ENCODE measurements at regions not wholly inside any gene's neighbourhood (a gene's known extent, or its start where the extent isn't known, plus 50 kb on each side); places are given as distances from the start of the nearest gene placed in this dataset.

DNA sequence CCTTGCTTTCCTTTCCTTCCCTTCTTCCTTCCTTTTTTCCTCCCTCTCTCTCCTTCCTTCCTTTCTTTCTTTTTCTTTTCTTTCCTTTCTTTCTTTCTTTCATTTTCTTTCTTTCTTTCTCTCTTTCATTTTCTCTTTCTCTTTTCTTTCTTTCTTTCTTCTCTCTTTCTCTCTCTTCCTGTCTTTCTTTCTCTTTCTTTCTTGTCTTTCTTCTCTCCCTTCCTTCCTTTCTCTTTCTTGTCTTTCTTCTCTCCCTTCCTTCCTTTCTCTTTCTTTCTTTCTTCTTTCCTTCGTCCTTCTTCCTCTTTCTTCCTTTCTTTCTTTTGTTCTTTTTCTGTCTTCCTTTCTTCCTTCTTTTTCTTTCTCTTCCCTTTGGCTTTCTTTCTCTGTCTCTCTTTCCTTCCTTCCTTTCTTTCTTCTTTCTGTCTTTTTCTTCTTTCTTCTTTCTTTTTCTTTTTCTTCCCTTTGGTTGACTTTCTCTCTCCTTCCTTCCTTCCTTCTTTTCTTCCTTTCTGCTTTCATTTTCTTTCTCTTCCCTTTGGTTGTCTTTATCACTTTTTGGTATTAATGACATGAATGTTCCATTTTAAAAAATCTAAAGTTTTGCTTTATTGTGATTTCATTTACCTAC lies 496.4 kb upstream of the CBLB start:
- DNase-seq (ENCODE audit: low spot score in 2 of 2), result no peak
- FAIRE-seq, result no peak

DNA sequence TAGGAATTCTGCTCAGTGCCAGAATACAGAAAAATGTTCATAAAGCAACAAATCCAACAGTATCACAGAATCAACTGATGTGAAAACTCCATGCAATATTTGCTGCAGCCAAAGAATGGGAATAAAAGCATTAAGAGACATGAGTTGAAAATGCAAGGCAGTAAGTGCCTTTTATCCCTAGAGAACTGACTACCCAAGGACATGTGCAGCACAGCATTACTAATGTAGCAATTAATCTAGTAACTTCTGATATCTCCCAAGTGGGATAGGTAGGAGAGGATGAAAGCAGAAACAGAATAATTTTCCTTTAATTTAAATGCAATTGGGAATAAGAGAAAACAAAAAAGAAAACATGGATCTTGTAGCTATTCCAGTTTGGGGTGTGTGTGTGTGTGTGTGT lies 497.5 kb upstream of the CBLB start:
- FAIRE-seq, result no peak
- no peak for DNase-seq (ENCODE audit: low spot score in 2 of 2)

DNA sequence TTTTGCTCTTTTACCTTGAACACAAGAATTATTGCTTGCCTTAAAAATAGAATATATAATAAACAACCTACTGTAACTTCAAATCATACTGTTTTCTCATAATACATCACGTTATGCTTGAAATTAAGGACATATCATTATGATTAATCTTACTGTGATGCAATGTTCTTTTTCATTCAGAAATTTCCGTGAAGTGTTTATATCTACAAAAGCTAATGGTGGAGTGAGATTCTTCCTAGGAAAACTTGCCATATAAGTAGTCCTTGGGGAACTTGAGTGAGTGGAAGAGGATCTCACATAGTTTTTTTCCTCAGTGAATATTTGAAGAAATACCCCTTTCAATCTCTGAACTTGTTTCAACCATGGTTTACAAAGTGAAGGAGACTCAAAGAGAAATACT lies 498.7 kb upstream of the CBLB start:
- FAIRE-seq, result no peak
- no peak for DNase-seq (ENCODE audit: low spot score in 2 of 2)

DNA sequence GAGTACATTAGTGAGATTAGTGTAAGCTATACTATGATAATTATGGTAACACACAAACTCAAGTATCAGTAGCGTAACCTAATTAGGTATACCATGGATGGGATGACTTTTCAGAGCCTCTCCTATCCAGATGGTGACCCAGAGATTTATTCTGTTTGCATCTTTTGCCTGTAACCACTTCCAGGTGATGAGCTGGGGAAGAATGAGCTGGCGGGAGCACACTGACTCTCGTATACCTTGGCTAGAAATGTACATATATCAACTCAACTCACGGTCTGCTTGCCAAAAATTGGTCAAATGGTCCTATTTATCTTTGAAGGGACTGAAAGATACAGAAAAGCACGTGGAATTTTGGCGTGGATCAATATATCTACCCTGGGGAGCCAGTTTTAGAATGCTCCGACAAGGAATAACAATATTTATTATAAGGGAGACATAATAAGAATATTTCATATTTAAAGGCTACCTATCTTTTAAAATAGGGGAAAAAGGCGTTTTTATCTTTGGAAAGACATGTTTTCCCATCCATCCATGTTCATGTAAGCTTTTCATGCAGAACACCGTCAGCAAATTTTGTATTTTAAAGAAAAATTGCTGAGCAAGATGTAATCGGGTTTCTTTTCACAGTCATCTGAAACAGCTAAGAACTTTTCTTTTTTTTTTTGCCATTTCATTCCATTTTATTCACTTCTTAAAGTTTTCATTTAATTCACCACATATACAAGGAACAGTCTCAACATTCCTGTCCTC lies 502.6 kb upstream of the CBLB start:
- DNase-seq (ENCODE audit: low spot score in 2 of 2), result no peak
- no peak for FAIRE-seq

DNA sequence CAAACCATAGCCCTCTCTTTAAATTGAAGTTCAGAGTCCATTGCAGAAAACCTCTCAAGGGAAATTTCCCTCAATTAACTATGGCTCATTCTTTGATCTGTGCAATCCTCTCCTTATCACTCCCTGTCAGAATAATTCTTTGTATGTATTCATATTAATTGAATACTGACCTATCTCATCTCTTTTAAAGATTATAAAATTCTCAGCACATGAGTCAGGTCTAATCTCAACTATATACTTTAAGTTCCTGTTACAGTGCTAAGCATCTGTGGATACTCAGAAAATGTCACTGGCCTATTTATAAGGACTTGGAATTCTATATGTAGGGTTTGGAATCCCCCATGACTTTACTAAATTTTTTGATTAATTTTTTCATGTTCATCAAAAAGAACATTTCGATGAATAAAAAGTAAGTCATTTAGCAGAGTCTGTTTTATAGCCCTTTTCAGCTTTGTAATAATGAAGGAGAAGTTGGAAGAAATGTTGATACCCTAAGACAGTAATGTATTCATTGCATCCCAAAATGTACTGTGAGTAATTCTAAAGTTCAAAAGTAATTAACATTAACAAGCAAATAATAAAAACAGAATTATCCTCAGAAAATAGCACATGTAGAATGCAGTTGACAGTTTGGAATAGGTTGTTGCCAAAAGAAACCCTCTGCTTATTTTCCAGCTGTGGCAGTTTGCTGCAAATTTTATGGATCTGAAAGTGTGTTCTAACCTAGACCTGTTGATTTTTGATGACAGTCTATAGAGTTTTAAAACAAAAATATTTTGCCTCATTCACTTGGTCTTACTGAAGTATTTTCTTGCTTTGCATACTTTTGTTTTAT lies 503.4 kb upstream of the CBLB start:
- no peak for FAIRE-seq
- DNase-seq (ENCODE audit: low spot score in 2 of 2), result no peak

DNA sequence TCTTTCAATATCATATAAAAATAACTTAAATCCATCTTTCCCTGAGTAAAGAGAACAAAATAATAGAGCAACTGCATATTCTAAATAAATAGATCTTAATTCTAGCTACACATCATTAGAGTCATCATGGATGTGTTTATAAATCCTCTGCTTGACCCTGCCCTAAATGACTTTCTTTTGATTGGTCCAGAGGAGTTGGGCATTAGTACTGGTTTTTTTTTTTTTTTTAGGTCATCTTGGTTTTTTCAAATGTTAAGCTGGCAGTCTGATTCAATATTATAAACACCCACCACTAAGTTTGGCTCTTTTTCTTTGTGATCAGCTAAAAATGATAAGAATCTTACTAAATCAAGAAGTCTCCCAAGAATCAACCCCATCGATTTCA lies 504.0 kb upstream of the CBLB start:
- no peak for FAIRE-seq
- DNase-seq (ENCODE audit: low spot score in 2 of 2), result no peak

DNA sequence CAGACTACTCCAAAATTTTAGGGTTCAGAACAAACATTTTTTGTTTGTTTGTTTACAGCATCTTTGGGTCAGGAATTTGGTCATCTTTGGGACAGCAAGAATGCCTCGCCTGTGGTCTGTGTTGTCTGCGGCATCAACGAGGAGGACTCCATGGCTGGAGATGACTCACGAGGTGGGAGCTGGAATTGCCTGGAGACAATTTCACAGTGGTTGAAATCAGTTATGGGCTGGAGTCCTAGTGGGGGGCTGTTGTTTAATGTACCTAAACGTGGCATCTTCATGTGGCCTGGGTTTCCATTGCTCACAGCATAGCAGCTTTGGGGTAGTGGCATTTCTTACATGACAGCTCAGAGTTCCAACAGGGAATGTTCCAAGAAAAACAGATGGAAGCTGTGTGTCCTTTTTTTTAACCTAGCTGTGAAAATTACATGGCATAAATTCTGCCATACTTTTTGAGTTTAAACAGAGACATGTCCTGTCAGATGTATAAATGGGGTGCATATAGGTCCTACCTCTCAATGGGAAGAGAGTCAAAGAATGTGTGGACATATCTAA lies 507.3 kb upstream of the CBLB start:
- FAIRE-seq, result no peak
- DNase-seq (ENCODE audit: low spot score in 2 of 2), result no peak

DNA sequence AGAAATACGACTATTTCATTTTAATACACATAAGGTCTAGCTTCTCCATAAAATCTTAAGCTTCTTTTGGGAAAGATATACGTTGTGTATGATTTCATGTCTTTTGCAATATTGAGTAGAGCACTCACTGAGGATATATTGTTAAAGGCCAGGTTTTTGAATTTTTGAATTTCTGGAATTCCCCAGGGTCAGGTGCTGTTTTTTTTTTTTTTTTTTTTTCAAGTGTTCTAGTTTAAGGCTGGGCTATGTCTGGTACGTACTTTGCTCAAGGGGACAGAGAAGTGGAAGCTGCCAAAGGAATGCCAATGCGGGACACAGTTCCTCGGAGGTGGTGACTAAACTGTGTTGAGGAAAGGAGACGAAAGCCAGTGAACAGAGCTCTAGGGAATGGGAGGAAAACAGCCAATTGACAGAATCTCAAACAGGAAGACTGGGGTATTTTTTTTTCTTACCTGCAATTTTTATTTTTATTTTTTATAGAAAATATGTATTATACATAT lies 510.5 kb upstream of the CBLB start:
- DNase-seq (ENCODE audit: low spot score in 2 of 2) (no peak), FAIRE-seq (no peak)

DNA sequence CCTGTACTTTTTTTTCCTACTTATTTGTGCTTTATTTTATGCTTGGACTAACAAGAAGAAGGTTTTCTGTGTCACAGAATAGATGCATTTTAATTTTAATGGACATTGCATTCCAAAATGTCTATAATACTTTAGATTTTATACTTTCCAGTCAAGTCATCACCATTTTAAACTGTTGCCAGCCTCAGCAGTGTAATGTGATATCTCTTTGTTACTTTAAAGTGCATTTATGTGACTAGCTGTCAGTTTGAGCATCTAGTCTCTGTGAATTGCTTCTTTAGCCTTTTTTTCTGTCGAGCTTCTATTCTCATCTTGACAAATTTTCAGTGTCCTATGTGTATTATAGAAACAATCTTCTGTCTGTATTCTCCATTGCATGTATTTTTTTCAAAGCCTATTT lies 511.4 kb upstream of the CBLB start:
- FAIRE-seq, result no peak
- DNase-seq (ENCODE audit: low spot score in 2 of 2), result no peak

DNA sequence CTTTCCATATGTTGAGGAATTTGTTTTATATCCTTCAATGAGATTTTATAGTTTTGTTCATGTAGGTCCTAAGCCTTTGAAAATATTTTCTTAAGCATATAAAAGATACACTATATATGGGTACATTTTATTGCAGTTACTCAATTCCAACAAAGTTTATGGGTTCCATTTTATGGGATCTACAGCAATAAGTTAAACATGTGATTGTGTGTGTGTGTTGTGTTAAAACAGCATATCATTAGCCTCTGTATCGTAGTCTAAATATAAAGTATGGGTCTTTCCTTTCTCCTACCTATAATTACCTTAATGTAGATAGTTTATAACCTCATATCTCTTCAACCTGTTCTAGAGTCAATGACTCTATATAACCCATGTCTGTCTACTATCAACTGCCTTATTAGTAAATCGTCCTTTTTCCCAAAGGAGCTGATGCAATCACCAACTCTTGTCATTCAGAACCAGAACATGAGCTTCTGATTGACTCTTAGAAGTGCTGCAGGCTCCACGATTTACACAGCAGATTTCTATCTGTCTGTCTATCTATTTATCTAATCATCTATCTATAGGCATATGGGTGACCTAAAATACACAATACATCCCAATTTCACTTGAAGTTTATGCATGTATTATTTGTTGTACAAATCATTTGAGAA lies 512.6 kb upstream of the CBLB start:
- no peak for DNase-seq (ENCODE audit: low spot score in 2 of 2)
- no peak for FAIRE-seq

DNA sequence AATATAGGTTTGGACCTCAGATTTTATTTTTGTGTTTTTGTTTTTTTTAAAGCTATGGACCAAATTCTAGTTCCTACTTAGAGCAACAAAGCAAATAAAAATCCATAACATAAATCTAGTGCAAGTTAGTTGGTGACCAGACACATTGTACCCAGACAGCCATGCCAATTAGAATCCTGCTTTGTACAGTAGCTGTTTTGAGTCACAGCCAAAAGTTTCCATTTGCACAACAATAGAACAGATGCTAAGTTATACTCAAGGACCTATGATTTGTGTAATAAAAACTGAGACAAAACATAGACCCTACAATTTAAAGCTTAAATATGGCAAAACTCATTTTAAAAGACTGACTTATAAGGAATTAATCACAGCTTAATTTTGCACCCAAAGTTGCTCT lies 513.1 kb upstream of the CBLB start:
- DNase-seq (ENCODE audit: low spot score in 2 of 2), result no peak
- FAIRE-seq, result no peak

DNA sequence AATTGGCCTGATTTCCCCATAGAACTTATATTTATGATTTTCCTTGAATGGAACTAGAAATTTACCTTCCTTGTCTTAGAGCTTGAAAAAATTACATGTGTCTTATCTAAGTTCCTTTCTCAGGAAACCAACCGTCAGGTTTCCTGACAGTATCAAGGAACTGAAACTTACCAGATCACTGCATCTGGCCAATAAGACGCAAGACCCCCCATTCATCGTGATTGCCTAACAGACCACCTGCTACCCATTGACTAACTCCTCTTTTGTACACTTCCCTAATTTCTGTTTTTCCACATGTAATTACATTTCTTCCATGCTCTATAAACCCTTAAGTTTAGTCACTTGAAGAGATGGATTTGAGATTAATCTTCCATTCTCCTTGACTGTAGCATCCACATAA lies 517.2 kb upstream of the CBLB start:
- no peak for DNase-seq (ENCODE audit: low spot score in 2 of 2)
- FAIRE-seq, result no peak

DNA sequence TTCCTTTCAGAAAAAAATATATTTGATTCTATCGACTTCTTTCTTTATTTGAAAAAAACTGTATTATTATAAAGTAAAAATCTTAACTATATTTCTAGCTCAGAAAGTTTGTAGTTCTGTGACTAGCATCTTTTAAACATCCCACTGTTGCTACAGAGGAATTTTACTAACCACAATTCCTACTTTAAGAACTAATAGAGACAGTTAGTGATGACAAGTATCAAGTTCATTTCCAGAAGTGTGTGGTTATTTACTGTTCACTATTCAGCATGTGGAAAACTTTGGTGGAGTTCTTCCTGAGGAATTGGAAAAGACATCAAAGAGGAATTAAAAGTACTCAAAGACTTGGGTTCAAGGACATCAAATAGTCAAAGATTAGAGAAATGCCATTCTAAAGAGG lies 524.1 kb upstream of the CBLB start:
- DNase-seq (ENCODE audit: low spot score in 2 of 2) (no peak), FAIRE-seq (no peak)

DNA sequence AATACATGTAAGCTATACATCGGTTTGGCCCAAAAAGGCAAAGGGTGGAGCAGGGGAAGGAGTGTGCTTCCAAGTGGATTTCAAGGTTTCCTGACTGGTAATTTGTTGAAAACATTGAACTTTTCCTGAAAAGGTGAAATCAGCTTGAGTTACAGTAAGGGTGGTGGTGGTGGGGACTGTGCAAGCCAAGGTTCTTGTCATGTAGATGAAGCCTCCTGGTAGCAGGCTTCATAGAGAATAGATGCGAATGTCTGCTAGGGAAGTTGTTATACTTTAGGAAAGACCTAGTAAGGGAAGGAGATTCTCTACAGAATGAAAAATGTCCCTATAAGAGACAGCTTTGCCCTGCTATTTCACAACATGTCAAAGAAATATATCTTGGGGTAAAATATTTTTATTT lies 528.2 kb upstream of the CBLB start:
- DNase-seq (ENCODE audit: low spot score in 2 of 2) (no peak), FAIRE-seq (no peak)

DNA sequence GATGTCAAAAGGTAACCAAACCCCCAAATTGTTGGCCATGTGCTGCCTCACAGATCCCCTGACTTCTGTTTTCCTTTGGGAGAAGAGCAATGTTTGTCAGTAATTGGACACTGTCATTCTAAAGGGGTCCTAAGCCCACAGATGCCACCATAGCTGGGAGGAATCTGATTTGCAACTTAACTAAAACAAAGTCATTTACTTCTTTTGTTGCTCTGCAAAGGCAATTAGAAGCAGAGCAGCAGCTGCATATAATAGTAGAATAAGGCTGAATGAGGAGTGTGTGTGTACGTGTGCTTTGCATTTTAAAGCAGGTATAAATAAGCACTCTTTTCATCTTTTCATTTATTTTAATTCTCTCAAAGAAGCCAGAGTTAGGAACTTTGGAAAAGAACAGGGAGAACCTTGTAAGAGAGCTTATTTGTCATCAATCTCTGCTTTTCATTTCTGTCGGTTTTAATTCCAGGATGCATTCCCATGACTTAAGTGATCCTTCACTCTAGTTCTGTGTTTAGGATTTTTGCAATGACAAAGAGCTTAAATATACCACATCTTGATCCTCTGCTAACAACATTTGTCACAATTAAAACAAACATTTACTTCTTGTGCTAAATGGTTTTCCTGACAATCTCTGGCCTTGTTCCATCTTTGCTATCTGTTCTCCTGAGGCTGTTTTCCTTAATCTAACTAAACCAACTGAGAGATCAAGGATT lies 530.2 kb upstream of the CBLB start:
- DNase-seq (ENCODE audit: low spot score in 2 of 2) (no peak), FAIRE-seq (no peak)

DNA sequence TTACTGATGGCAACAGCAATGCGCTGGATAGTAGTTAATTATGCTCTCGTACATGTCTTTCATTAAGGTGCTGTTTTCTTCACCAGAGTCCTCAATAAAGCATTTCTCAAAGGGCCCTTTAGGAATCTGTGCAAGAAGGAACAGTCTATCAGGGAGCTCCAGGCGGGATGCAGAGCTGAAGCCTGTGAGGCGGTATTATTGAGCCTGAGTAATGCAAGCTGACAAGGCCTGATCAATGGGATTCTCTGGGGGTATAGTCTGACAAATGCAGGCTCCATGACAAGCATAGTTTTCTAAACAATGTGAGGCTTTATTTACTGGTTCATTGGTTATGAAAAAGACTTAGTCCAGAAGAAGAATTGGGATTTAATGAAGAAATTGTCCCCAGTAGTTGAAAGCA lies 530.9 kb upstream of the CBLB start:
- FAIRE-seq (no peak), DNase-seq (ENCODE audit: low spot score in 2 of 2) (no peak)

DNA sequence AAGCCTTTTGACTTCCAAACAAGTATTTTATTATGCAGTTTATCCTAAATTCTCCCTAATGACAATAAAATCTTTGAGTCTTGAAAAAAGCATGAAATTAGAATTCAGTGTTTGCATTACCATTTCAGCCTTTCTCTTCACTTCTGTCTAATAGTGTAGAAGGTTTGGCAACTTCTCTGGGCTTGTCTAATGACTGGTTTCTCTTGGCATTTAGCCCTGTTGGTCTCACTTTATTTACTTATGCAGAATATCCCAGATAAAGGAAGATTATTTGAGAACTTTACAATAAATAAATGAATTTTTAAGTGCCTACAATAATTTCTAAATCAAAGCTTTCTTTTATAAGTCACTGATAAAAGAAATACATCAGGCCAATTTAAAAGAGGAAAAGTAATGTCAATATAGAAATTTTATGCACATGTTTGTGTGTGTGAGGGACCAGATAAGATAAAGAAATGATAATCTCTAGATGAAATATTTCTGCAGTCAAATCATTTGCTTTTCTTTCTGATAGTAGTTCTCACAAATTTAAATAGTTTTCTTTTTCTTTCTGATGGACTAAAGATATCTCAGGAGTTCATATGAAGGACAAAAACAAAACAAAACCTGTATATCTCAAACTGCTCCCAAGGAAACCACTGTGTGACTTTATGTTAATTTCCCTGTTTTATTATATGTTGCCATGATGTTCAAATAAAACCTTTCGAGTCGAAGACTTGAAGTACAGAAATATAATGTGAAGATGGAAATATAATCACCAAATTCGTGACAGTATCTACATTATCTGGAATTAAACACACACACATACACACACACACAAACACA lies 533.1 kb upstream of the CBLB start:
- DNase-seq (ENCODE audit: low spot score in 2 of 2) (no peak), FAIRE-seq (no peak)

DNA sequence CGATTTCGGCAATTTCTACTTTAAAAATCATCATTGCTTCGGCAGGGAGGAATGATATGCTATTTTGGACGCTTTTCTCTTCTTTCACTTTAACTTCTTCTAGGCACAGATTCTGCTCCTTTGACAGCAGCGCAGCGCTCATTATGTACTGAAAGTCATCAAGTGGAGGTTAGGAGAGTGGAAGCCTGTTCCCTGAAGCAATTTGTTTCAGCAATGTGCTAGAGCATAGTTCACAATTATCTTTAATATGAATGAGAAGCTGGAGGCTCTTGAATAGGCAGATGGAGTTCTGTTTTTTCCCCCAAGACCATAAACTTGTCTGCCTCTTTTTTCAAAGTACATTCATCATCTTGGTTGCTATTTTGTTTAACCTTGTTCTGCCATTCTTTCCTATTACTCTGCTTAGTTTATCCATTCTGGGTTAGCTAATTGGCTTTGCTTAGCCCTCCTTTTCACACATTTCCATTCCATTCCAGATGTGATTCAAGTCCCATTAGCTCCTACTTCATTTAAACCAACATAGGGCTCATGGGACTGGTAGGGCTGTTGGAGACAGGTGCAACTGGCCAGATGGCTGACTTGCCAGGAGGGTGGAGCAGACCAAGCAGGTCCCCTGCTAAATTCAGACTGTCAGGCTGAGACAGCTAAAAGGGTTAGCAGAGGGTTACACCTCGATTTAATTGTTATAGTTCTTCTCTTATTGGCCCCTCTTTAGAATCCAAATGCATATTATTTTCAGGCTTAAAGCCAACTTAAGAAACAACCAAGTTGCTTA lies 534.7 kb upstream of the CBLB start:
- no peak for DNase-seq (ENCODE audit: low spot score in 2 of 2)
- FAIRE-seq, result no peak

All from frontal cortex (tissue), 3 donors.